ENCODE measurements at regions not wholly inside any gene's neighbourhood (a gene's known extent, or its start where the extent isn't known, plus 50 kb on each side); places are given as distances from the start of the nearest gene placed in this dataset.
"Not testable (repeated sequence)": the region's sequence is repeated elsewhere in the genome, so short reads cannot be mapped to it uniquely, and the experiment has no call there.

DNA sequence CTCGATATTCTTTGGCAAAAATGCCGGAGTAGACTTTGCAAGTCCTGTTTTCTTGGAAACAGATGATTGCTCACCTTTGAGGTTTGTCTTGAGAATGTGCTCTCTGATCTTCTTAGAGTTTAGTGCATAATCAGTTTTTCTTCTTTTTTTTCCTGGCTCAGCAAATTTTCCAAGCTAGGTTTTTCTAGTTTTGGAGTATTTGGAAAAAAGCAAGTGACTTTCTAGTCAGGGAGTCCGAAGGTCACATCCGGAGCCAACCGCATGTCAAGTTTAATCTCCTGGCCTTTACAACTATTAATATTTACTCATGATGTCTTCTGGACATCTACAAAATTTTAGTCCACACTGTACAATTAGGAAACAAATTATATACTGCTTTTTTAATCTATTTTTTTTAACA lies 151.6 kb upstream of the CHL1 start:
- not testable (repeated sequence) for H3K27me3 ChIP-seq (ENCODE audit: control insufficient read depth in 3 of 3, insufficient read depth in 3 of 3, low read length in 3 of 3); H3K9ac ChIP-seq (ENCODE audit: low read depth in 1 of 3, low read length in 3 of 3); H3K4me3 ChIP-seq (ENCODE audit: low read length in 3 of 3); H3K4me1 ChIP-seq (ENCODE audit: control insufficient read depth in 3 of 3, insufficient read depth in 3 of 3, low read length in 3 of 3); H3K36me3 ChIP-seq (ENCODE audit: control insufficient read depth in 3 of 3, insufficient read depth in 3 of 3, low read length in 3 of 3); H3K27ac ChIP-seq (ENCODE audit: low read depth, low read length); H3K9me3 ChIP-seq (ENCODE audit: control insufficient read depth in 3 of 3, low read length in 3 of 3)

DNA sequence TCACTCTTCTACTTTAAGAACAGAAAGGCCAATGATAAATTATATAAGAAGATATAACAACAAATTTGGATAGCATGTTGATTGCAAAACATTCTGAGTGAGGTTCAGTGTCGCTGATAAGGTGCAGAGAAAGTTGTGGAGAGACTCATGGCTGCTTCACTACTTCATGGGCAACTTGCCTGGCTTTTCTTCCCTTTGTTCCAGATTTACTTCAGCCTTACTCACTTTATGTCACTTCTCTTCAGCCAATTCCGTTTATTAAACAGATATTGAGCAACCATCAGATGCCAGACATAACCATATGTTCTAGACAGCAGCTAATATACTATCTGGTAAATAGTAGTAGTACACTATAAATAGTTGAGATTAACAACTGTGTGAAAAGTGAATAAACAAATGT lies 150.0 kb upstream of the CHL1 start:
- H3K27ac ChIP-seq (ENCODE audit: low read depth, low read length), result no peak overlapping the region
- peaks cover 0 to 5% (median 0%) of the 10 kb centered on the region in 3 donors for H3K27me3 ChIP-seq (ENCODE audit: control insufficient read depth in 3 of 3, insufficient read depth in 3 of 3, low read length in 3 of 3)
- H3K9ac ChIP-seq (ENCODE audit: low read depth in 1 of 3, low read length in 3 of 3), result no peak overlapping the region
- H3K4me3 ChIP-seq (ENCODE audit: low read length in 3 of 3), result no peak overlapping the region
- no peaks in the 10 kb centered on the region for H3K4me1 ChIP-seq (ENCODE audit: control insufficient read depth in 3 of 3, insufficient read depth in 3 of 3, low read length in 3 of 3)
- no peaks in the 10 kb centered on the region for H3K36me3 ChIP-seq (ENCODE audit: control insufficient read depth in 3 of 3, insufficient read depth in 3 of 3, low read length in 3 of 3)
- H3K9me3 ChIP-seq (ENCODE audit: control insufficient read depth in 3 of 3, low read length in 3 of 3), result no peaks in the 10 kb centered on the region

GRCh38 chr3:53441-53840 lies 143.1 kb upstream of the CHL1 start:
- not testable (repeated sequence) for H3K4me1 ChIP-seq (ENCODE audit: control insufficient read depth in 3 of 3, insufficient read depth in 3 of 3, low read length in 3 of 3); H3K36me3 ChIP-seq (ENCODE audit: control insufficient read depth in 3 of 3, insufficient read depth in 3 of 3, low read length in 3 of 3); H3K27ac ChIP-seq (ENCODE audit: low read depth, low read length); H3K4me3 ChIP-seq (ENCODE audit: low read length in 3 of 3); H3K27me3 ChIP-seq (ENCODE audit: control insufficient read depth in 3 of 3, insufficient read depth in 3 of 3, low read length in 3 of 3); H3K9me3 ChIP-seq (ENCODE audit: control insufficient read depth in 3 of 3, low read length in 3 of 3); H3K9ac ChIP-seq (ENCODE audit: low read depth in 1 of 3, low read length in 3 of 3)

- Histone ChIP-seq H3K27ac (ENCODE audit: low read depth, low read length) (no peak overlapping the region), H3K27me3 (ENCODE audit: control insufficient read depth in 3 of 3, insufficient read depth in 3 of 3, low read length in 3 of 3) (no peaks in the 10 kb centered on the region), H3K9ac (ENCODE audit: low read depth in 1 of 3, low read length in 3 of 3) (no peak overlapping the region), H3K36me3 (ENCODE audit: control insufficient read depth in 3 of 3, insufficient read depth in 3 of 3, low read length in 3 of 3) (no peaks in the 10 kb centered on the region), H3K4me1 (ENCODE audit: control insufficient read depth in 3 of 3, insufficient read depth in 3 of 3, low read length in 3 of 3) (no peaks in the 10 kb centered on the region), H3K4me3 (ENCODE audit: low read length in 3 of 3) (no peak overlapping the region), H3K9me3 (ENCODE audit: control insufficient read depth in 3 of 3, low read length in 3 of 3) (no peaks in the 10 kb centered on the region)
These were observed 142.3 kb upstream of the CHL1 start for GRCh38 chr3:54240-54639.

GRCh38 chr3:56672-57071 lies 139.9 kb upstream of the CHL1 start:
- H3K9ac ChIP-seq (ENCODE audit: low read depth in 1 of 3, low read length in 3 of 3), result no peak overlapping the region

DNA sequence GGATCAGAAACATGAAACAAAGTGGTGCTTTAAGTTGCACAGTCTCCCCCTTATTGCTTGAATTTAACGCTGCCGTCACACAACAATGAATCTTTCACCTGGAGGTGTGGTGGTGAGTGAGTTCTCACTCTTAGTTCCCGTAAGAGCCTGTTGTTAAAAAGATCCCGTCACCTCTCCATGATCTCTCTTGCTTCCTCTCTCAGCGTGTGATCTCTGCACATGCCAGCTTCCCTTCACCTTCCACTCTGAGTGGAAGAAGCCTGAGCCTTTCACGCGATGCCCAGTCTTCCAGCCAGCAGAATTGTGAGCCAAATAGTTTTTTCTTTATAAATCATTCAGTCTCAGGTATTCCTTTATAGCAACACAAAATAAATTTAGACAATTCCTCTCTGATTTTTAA lies 136.7 kb upstream of the CHL1 start:
- no peaks in the 10 kb centered on the region for H3K9me3 ChIP-seq (ENCODE audit: control insufficient read depth in 3 of 3, low read length in 3 of 3)

More at GRCh38 chr3:56672-57071, 139.9 kb upstream of the CHL1 start:
- Histone ChIP-seq H3K4me3 (ENCODE audit: low read length in 3 of 3) (no peak overlapping the region), H3K27ac (ENCODE audit: low read depth, low read length) (no peak overlapping the region), H3K9me3 (ENCODE audit: control insufficient read depth in 3 of 3, low read length in 3 of 3) (no peaks in the 10 kb centered on the region), H3K4me1 (ENCODE audit: control insufficient read depth in 3 of 3, insufficient read depth in 3 of 3, low read length in 3 of 3) (no peaks in the 10 kb centered on the region), H3K36me3 (ENCODE audit: control insufficient read depth in 3 of 3, insufficient read depth in 3 of 3, low read length in 3 of 3) (no peaks in the 10 kb centered on the region), H3K27me3 (ENCODE audit: control insufficient read depth in 3 of 3, insufficient read depth in 3 of 3, low read length in 3 of 3) (no peaks in the 10 kb centered on the region)

GRCh38 chr3:63095-63765 lies 133.3 kb upstream of the CHL1 start:
- Histone ChIP-seq H3K4me3 (ENCODE audit: low read length in 3 of 3) (no peak overlapping the region), H3K9me3 (ENCODE audit: control insufficient read depth in 3 of 3, low read length in 3 of 3) (no peaks in the 10 kb centered on the region), H3K36me3 (ENCODE audit: control insufficient read depth in 3 of 3, insufficient read depth in 3 of 3, low read length in 3 of 3) (no peaks in the 10 kb centered on the region), H3K27ac (ENCODE audit: low read depth, low read length) (no peak overlapping the region), H3K9ac (ENCODE audit: low read depth in 1 of 3, low read length in 3 of 3) (no peak overlapping the region), H3K27me3 (ENCODE audit: control insufficient read depth in 3 of 3, insufficient read depth in 3 of 3, low read length in 3 of 3) (no peaks in the 10 kb centered on the region), H3K4me1 (ENCODE audit: control insufficient read depth in 3 of 3, insufficient read depth in 3 of 3, low read length in 3 of 3) (no peaks in the 10 kb centered on the region)

More for the DNA sequence above, 136.7 kb upstream of the CHL1 start:
- Histone ChIP-seq H3K4me1 (ENCODE audit: control insufficient read depth in 3 of 3, insufficient read depth in 3 of 3, low read length in 3 of 3) (no peaks in the 10 kb centered on the region), H3K36me3 (ENCODE audit: control insufficient read depth in 3 of 3, insufficient read depth in 3 of 3, low read length in 3 of 3) (no peaks in the 10 kb centered on the region), H3K27ac (ENCODE audit: low read depth, low read length) (no peak overlapping the region), H3K4me3 (ENCODE audit: low read length in 3 of 3) (no peak overlapping the region), H3K27me3 (ENCODE audit: control insufficient read depth in 3 of 3, insufficient read depth in 3 of 3, low read length in 3 of 3) (no peaks in the 10 kb centered on the region), H3K9ac (ENCODE audit: low read depth in 1 of 3, low read length in 3 of 3) (no peak overlapping the region)

- H3K9me3 ChIP-seq (ENCODE audit: control insufficient read depth in 3 of 3, low read length in 3 of 3), result no peaks in the 10 kb centered on the region
- H3K27me3 ChIP-seq (ENCODE audit: control insufficient read depth in 3 of 3, insufficient read depth in 3 of 3, low read length in 3 of 3), result no peaks in the 10 kb centered on the region
- peaks cover 0 to 11% (median under 1%) of the 10 kb centered on the region in 3 donors for H3K4me1 ChIP-seq (ENCODE audit: control insufficient read depth in 3 of 3, insufficient read depth in 3 of 3, low read length in 3 of 3)
- H3K36me3 ChIP-seq (ENCODE audit: control insufficient read depth in 3 of 3, insufficient read depth in 3 of 3, low read length in 3 of 3), result no peaks in the 10 kb centered on the region
- no peak overlapping the region for H3K27ac ChIP-seq (ENCODE audit: low read depth, low read length)
- no peak overlapping the region for H3K4me3 ChIP-seq (ENCODE audit: low read length in 3 of 3)
- H3K9ac ChIP-seq (ENCODE audit: low read depth in 1 of 3, low read length in 3 of 3), result no peak overlapping the region
These were observed 126.9 kb upstream of the CHL1 start for GRCh38 chr3:69690-70089.

DNA sequence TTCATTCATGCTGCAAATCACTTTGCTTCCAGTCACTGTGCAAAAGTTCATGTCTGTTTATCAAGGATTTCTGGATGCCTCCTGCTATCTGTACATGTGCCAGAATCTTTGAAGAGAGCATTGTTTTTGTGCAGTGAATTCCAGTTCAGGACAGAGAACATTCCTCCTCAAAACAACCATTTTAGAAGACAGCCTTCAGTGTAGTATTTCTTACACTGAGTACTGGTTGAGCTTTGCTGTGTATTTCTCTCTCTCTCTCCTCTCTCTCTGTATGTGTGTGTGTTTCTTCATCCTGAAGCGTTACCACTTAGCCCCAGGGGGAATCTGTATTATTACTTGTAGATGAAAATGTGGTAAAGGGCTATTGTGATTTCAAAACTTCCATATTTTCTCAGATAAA lies 123.8 kb upstream of the CHL1 start:
- no peak overlapping the region for H3K4me3 ChIP-seq (ENCODE audit: low read length in 3 of 3)
- H3K4me1 ChIP-seq (ENCODE audit: control insufficient read depth in 3 of 3, insufficient read depth in 3 of 3, low read length in 3 of 3), result peaks cover 0 to 11% (median 7%) of the 10 kb centered on the region in 3 donors
- no peak overlapping the region for H3K9ac ChIP-seq (ENCODE audit: low read depth in 1 of 3, low read length in 3 of 3)
- no peaks in the 10 kb centered on the region for H3K27me3 ChIP-seq (ENCODE audit: control insufficient read depth in 3 of 3, insufficient read depth in 3 of 3, low read length in 3 of 3)
- H3K36me3 ChIP-seq (ENCODE audit: control insufficient read depth in 3 of 3, insufficient read depth in 3 of 3, low read length in 3 of 3), result no peaks in the 10 kb centered on the region
- H3K9me3 ChIP-seq (ENCODE audit: control insufficient read depth in 3 of 3, low read length in 3 of 3), result no peaks in the 10 kb centered on the region
- H3K27ac ChIP-seq (ENCODE audit: low read depth, low read length), result peak overlapping the region; percentile 25

DNA sequence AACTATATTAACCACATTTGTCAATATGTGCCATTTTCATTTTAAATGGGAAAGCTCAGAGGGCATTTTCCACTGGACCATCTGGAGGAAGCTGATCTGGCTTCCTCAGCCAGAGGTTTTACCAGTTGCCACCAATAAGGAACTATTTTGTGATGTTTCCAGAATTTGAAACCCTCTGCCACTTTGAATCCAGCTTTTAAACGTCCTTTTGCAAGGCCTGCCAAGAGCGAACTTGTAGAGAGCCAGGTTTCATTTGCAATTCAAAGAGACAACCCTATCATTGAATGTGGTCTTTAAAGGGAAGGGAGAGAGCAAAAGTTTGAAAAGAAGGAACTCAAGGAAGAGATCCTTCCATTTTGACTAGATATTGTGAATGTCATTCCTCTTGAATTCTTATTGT lies 123.3 kb upstream of the CHL1 start:
- Histone ChIP-seq H3K36me3 (ENCODE audit: control insufficient read depth in 3 of 3, insufficient read depth in 3 of 3, low read length in 3 of 3) (no peaks in the 10 kb centered on the region), H3K4me3 (ENCODE audit: low read length in 3 of 3) (no peak overlapping the region), H3K9ac (ENCODE audit: low read depth in 1 of 3, low read length in 3 of 3) (no peak overlapping the region), H3K27me3 (ENCODE audit: control insufficient read depth in 3 of 3, insufficient read depth in 3 of 3, low read length in 3 of 3) (no peaks in the 10 kb centered on the region), H3K27ac (ENCODE audit: low read depth, low read length) (peak overlapping the region; percentile 25), H3K9me3 (ENCODE audit: control insufficient read depth in 3 of 3, low read length in 3 of 3) (no peaks in the 10 kb centered on the region), H3K4me1 (ENCODE audit: control insufficient read depth in 3 of 3, insufficient read depth in 3 of 3, low read length in 3 of 3) (peaks cover 0 to 11% (median 7%) of the 10 kb centered on the region in 3 donors)

Measured in skeletal muscle tissue (tissue), 3 donors.